Pancreas (tissue), 10 donors: ENCODE measurements at regions not wholly inside any gene's neighbourhood (a gene's known extent, or its start where the extent isn't known, plus 50 kb on each side); places are given as distances from the start of the nearest gene placed in this dataset.

Source experiments
- ATAC-seq, 4 donors: fragments of 200-7000 bp; cut with Tn5 transposase; one replicate each; pipeline versions ENCODE4 v1.8.0 to v1.9.1; 2020; ENCODE audit warnings: mild to moderate bottlenecking in 4 of 4, moderate library complexity in 4 of 4
- DNase-seq, 6 donors: peaks; one replicate each; pipeline ENCODE4 v3.0.0-alpha.2; 2020
- FAIRE-seq: peaks from 2 replicates; lab custom pipeline; 2012; peaks lifted over from hg19 to GRCh38; lab: Jason Lieb, UNC
- H3K27ac ChIP-seq, 4 donors: fragments of 200-600 bp; sonication (generic); 1 replicate in 3 of 4; 2 replicates in 1 of 4; pipeline versions ENCODE4 v1.5.0 to v1.8.0; 2020
- H3K27me3 ChIP-seq, 4 donors: fragments of 200-600 bp; one replicate each; pipeline ENCODE4 v1.8.0; 2021
- H3K36me3 ChIP-seq, 3 donors: fragments of 200-600 bp; sonication (generic) in 1 of 3; one replicate each; pipeline versions ENCODE4 v1.5.0 to v1.8.0; 2020 to 2021
- H3K4me1 ChIP-seq, 3 donors: fragments of 200-600 bp; one replicate each; pipeline ENCODE4 v1.8.0; 2021
- H3K4me3 ChIP-seq, 4 donors: fragments of 200-600 bp; sonication (generic) in 2 of 4; one replicate each; pipeline versions ENCODE4 v1.5.0 to v1.8.0; 2020 to 2021
- H3K9me3 ChIP-seq, 4 donors: fragments of 200-600 bp; one replicate each; pipeline ENCODE4 v1.8.0; 2021
- WGBS, 2 donors: extraction: QIAGEN DNeasy Blood & Tissue Kit; methylation state at CpG; one replicate each; pipeline ENCODE4 v1.1.7; 2013; 5-methylcytosine and 5-hydroxymethylcytosine counted together
- intact Hi-C, 3 donors: fragments of 100-400 bp; cut with DNase I; formaldehyde crosslinking; loops; one replicate each; pipeline versions ENCODE4 v1.11.1 to v1.14.2; 2022
- TF ChIP-seq, protein P1 (sequence below), 4 donors: fragments of 200-600 bp; sonication (generic) in 3 of 4; IDR thresholded peaks; one replicate each; pipeline versions ENCODE4 v1.5.0 to v1.8.0; 2021; ENCODE audit warnings: antibody characterized with exemption in 4 of 4
- donor health status: healthy with polysubstance abuse.
- donor health status: DM: no; HTN: no; CAD: no; lungs with moderate emphysema.
- donor health status: DM: no; HTN: no; CAD: no.
- donor health status: control.
- donor health status: control.
- donor health status: Bipolar disorder and iron deficiency.
- donor health status: DM: yes; HTN: yes; CAD: no.
- donor health status: DM: no; HTN: no; CAD: no.
- donor health status: DM: no; HTN: no; CAD: no.
- donor health status: DM: yes; HTN: yes; CAD: no.

DNA sequence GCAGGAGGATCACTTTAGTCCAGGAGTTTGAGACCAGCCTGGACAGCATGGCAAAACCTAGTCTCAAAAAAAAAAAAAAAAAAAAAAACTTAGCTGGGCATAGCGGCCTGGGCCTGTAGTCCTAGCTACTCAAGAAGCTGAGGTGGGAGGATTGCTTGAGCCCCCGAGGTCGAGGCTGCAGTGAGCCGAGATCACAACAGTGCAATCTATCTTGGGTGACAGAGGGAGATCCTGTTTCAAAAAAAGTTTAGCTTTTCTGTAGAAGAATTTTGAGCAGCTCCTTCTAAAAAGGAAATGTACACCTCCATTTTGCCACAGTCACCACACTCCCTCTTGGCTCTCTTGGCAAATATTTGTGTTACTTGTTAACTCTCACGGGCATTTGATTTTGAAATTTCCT lies 505.8 kb downstream of the DOK5 start:
- no peaks in the 10 kb centered on the region for H3K36me3 ChIP-seq
- 82 to 88% methylated on average over 5 of the region's 5 CpGs for WGBS, 2 donors
- TF ChIP-seq, protein P1, sequence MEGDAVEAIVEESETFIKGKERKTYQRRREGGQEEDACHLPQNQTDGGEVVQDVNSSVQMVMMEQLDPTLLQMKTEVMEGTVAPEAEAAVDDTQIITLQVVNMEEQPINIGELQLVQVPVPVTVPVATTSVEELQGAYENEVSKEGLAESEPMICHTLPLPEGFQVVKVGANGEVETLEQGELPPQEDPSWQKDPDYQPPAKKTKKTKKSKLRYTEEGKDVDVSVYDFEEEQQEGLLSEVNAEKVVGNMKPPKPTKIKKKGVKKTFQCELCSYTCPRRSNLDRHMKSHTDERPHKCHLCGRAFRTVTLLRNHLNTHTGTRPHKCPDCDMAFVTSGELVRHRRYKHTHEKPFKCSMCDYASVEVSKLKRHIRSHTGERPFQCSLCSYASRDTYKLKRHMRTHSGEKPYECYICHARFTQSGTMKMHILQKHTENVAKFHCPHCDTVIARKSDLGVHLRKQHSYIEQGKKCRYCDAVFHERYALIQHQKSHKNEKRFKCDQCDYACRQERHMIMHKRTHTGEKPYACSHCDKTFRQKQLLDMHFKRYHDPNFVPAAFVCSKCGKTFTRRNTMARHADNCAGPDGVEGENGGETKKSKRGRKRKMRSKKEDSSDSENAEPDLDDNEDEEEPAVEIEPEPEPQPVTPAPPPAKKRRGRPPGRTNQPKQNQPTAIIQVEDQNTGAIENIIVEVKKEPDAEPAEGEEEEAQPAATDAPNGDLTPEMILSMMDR (IDR thresholded peaks at IDR 0.05) = no peak
- DNase-seq = no peak
- no peak for ATAC-seq
- no peak for FAIRE-seq
- no peaks in the 10 kb centered on the region for H3K27me3 ChIP-seq
- no peaks in the 10 kb centered on the region for H3K9me3 ChIP-seq
- H3K27ac ChIP-seq = no peak overlapping the region
- intact Hi-C loops = no loop called here
- no peaks in the 10 kb centered on the region for H3K4me1 ChIP-seq
- H3K4me3 ChIP-seq = no peak overlapping the region

DNA sequence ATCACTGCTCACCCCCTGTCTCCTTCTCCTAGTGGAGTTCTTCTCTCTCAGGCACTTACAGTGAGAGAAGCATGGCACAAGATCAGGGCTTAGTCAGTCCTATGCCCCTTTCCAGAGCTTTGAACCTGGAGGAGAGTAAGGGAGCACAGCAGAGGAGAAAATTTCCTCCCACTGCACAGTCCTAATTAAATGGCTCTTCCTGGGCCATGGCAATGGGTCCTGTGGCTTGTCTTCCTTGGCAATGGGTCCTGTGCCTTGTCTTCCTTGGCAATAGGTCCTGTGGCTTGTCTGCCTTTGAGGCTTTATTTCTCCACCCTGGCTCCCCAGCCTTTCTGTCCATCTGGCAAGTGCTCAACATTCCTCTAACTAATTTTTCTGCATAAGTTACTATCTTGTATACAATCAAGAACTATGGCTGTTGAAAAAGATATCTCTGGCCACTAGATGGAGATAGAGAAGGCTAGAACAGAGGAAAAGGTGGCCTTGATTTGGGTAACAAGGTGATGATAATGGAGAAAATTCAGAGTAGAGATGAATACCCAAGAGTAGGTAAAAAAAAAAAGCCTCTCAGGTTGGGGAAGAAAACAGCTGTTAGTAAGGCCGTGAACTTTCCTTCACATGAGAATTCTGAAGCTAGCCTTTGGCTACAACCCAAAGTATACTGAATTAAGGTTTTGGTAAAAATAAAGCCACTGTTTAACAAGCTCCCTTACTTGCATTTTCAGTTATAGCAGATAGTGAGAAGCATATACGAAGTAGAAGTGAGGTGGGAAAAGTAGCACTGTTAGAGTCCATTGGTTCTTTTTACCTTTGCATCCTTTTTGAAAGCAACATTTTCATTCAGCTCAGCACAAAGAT lies 504.9 kb downstream of the DOK5 start:
- intact Hi-C loops = no loop called here
- DNase-seq (no peak), ATAC-seq (peak in 2 of 4 donors; percentile 37 to 47), FAIRE-seq (no peak)
- Histone ChIP-seq H3K9me3 (no peaks in the 10 kb centered on the region), H3K4me1 (no peaks in the 10 kb centered on the region), H3K27ac (no peak overlapping the region), H3K4me3 (no peak overlapping the region), H3K36me3 (no peaks in the 10 kb centered on the region), H3K27me3 (no peaks in the 10 kb centered on the region)
- WGBS, 2 donors = 12 to 18% methylated on average over 2 of the region's 2 CpGs
- TF ChIP-seq, protein P1 (IDR thresholded peaks at IDR 0.05) = peak in 1 of 4 donors; percentile 18

DNA sequence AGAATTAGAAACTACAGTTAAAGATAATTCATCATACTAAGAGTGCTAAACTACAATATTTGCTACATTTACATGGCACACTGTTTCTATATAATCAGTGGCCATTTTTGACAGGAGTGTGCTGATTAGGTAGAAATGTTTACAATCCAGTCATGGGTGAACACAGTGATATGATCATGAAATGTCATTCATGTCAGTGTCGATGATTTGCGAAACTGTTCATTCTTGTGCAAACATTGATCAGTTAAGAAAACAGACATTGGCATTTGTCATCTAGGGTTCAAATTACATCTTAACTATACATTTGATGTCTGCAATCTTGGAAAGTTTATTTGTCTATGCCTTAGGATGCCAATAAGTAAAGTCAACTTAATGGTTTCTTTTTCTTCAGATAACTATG lies 474.9 kb downstream of the DOK5 start:
- 10 to 12% methylated on average over 2 of the region's 2 CpGs for WGBS, 2 donors
- no peak for ATAC-seq

GRCh38 chr20:54941666-54942065 lies 466.3 kb downstream of the DOK5 start:
- Histone ChIP-seq H3K27me3 (no peaks in the 10 kb centered on the region), H3K4me1 (no peaks in the 10 kb centered on the region), H3K4me3 (no peak overlapping the region), H3K9me3 (no peaks in the 10 kb centered on the region), H3K36me3 (no peaks in the 10 kb centered on the region), H3K27ac (no peak overlapping the region)
- intact Hi-C loops = no loop called here
- TF ChIP-seq, protein P1 (IDR thresholded peaks at IDR 0.05) = no peak
- WGBS, 2 donors = 61 to 74% methylated on average over 4 of the region's 4 CpGs
- DNase-seq (no peak), ATAC-seq (no peak), FAIRE-seq (no peak)

More for the DNA sequence above, 474.9 kb downstream of the DOK5 start:
- intact Hi-C loops = no loop called here
- H3K4me1 ChIP-seq = no peaks in the 10 kb centered on the region
- H3K27me3 ChIP-seq = no peaks in the 10 kb centered on the region
- H3K4me3 ChIP-seq = no peak overlapping the region
- no peak for FAIRE-seq
- TF ChIP-seq, protein P1 (IDR thresholded peaks at IDR 0.05) = no peak
- no peak overlapping the region for H3K27ac ChIP-seq
- DNase-seq = no peak
- no peaks in the 10 kb centered on the region for H3K36me3 ChIP-seq
- H3K9me3 ChIP-seq = no peaks in the 10 kb centered on the region

GRCh38 chr20:54940522-54940921 lies 465.1 kb downstream of the DOK5 start:
- H3K36me3 ChIP-seq = no peaks in the 10 kb centered on the region
- intact Hi-C loops = no loop called here
- H3K27ac ChIP-seq = no peak overlapping the region
- H3K4me1 ChIP-seq = no peaks in the 10 kb centered on the region
- ATAC-seq = no peak
- H3K9me3 ChIP-seq = no peaks in the 10 kb centered on the region
- TF ChIP-seq, protein P1 (IDR thresholded peaks at IDR 0.05) = no peak
- H3K4me3 ChIP-seq = no peak overlapping the region
- FAIRE-seq = no peak
- DNase-seq = no peak
- WGBS, 2 donors = 52 to 54% methylated on average over 4 of the region's 4 CpGs
- H3K27me3 ChIP-seq = no peaks in the 10 kb centered on the region
